K562 (cell line): ENCODE measurements at regions not wholly inside any gene's neighbourhood (a gene's known extent, or its start where the extent isn't known, plus 50 kb on each side); places are given as distances from the start of the nearest gene placed in this dataset.
"Not testable (repeated sequence)": the region's sequence is repeated elsewhere in the genome, so short reads cannot be mapped to it uniquely, and the experiment has no call there.

Experiments
- ATAC-seq: fragments of 200-7000 bp; cut with Tn5 transposase; 3 replicates; pipeline ENCODE4 v1.9.1; 2020; ENCODE audit warnings: moderate library complexity
- BruUV-seq: library from RNA; stranded (reverse); fragments of 400-500 nt; replicated peaks from 2 replicates; lab custom pipeline; 2021; lab: Mats Ljungman, UMichigan
- CTCF ChIA-PET: fragments of 300-600 bp; formaldehyde crosslinking; extraction: SDS; loops from one replicate; lab custom pipeline; 2021; ENCODE audit warnings: low intra/inter-chr PET ratio; lab: Yijun Ruan, JAX
- POLR2A ChIA-PET: fragments of 300-600, 350-650 bp; sonication (Branson Sonifier 250); formaldehyde crosslinking; extraction: SDS; loops from one replicate; lab custom pipeline; 2021; ENCODE audit warnings: antibody characterized with exemption, inconsistent platforms; lab: Yijun Ruan, JAX
- DNase-seq, 4 experiments: peaks; one replicate each; pipeline versions ENCODE4 v3.0.0 to v3.0.0-alpha.2; 2011 to 2018; ENCODE audit warnings: low spot score in 3 of 4, mixed read lengths in 3 of 4; ENCODE audit errors: extremely low read depth in 1 of 4
- FAIRE-seq: peaks from 2 replicates; lab custom pipeline; 2011; peaks lifted over from hg19 to GRCh38; lab: Jason Lieb, UNC
- H2AFZ ChIP-seq: 2 replicates; pipeline ENCODE4 v1.6.0; 2011; ENCODE audit warnings: low read depth, low read length, control low read depth, inconsistent platforms
- H3K27ac ChIP-seq: fragments of 200-600 bp; 3 replicates; pipeline ENCODE4 v1.8.0; 2011; ENCODE audit warnings: low read depth, mild to moderate bottlenecking, control low read depth, inconsistent platforms, low read length, moderate library complexity, mixed read lengths; ENCODE audit errors: extremely low read depth
- H3K27me3 ChIP-seq, 2 experiments: fragments of 300-600 bp in 1 of 2; 2 replicates in 1 of 2; 3 replicates in 1 of 2; pipeline versions ENCODE4 v1.6.0 to v1.8.0; 2011; ENCODE audit warnings: inconsistent platforms in 2 of 2, low read length in 2 of 2, mild to moderate bottlenecking in 1 of 2, mixed read lengths in 1 of 2, moderate library complexity in 1 of 2; ENCODE audit not compliant: control insufficient read depth in 2 of 2, insufficient read depth in 2 of 2
- H3K36me3 ChIP-seq: fragments of 300-600 bp; 3 replicates; pipeline ENCODE4 v1.8.0; 2011; ENCODE audit warnings: mild to moderate bottlenecking, low read length, inconsistent platforms; ENCODE audit not compliant: control insufficient read depth, insufficient read depth
- H3K4me1 ChIP-seq, 2 experiments: fragments of 200-600 bp in 1 of 2; replicated peaks in 1 of 2; 2 replicates in 1 of 2; 3 replicates in 1 of 2; pipeline versions ENCODE4 v1.5.1 to v1.8.0; 2011; ENCODE audit warnings: inconsistent platforms in 2 of 2, low read length in 2 of 2, mild to moderate bottlenecking in 1 of 2, mixed read lengths in 1 of 2, moderate library complexity in 1 of 2; ENCODE audit not compliant: control insufficient read depth in 2 of 2, insufficient read depth in 2 of 2
- H3K4me2 ChIP-seq: 2 replicates; pipeline ENCODE4 v1.6.1; 2011; ENCODE audit warnings: low read length, control low read depth, inconsistent platforms, mixed read lengths; ENCODE audit not compliant: insufficient read depth
- H3K4me3 ChIP-seq: fragments of 200-600 bp; sonication (generic), shearing (Covaris generic); 2 replicates; pipeline ENCODE4 v1.5.1; 2016; ENCODE audit warnings: control low read depth, inconsistent platforms
- H3K79me2 ChIP-seq: fragments of 200-600 bp; 3 replicates; pipeline ENCODE4 v1.8.0; 2011; ENCODE audit warnings: low read length, inconsistent platforms; ENCODE audit not compliant: control insufficient read depth, insufficient read depth
- H3K9ac ChIP-seq, 2 experiments: 2 replicates each; pipeline versions ENCODE4 v1.6.0 to v1.6.1; 2011; ENCODE audit warnings: low read depth in 2 of 2, low read length in 2 of 2, control low read depth in 1 of 2, inconsistent platforms in 1 of 2, mild to moderate bottlenecking in 1 of 2, mixed read lengths in 1 of 2; ENCODE audit not compliant: insufficient read depth in 1 of 2
- H3K9me1 ChIP-seq: one replicate; pipeline ENCODE4 v1.6.0; 2011; ENCODE audit warnings: inconsistent platforms, mild to moderate bottlenecking, low read length, moderate library complexity; ENCODE audit not compliant: control insufficient read depth, insufficient read depth
- H3K9me3 ChIP-seq: replicated peaks from 2 replicates; pipeline ENCODE4 v1.5.1; 2011; ENCODE audit warnings: low read depth, low read length, inconsistent platforms; ENCODE audit not compliant: control insufficient read depth, insufficient read depth
- H4K20me1 ChIP-seq: replicated peaks from 2 replicates; pipeline ENCODE4 v1.6.1; 2011; ENCODE audit warnings: low read length, inconsistent platforms, mixed read lengths; ENCODE audit not compliant: control insufficient read depth, insufficient read depth
- C11orf30 ChIP-seq: fragments of 450-650 bp; IDR thresholded peaks from 2 replicates; pipeline ENCODE4 v1.6.1; 2016; ENCODE audit warnings: low read depth, mild to moderate bottlenecking
- CAMTA2 ChIP-seq: fragments of 250-450 bp; sonication (Bioruptor Pico); conservative IDR thresholded peaks from 2 replicates; pipeline ENCODE4 v1.5.1; 2022
- CCAR2 ChIP-seq: fragments of 200-400 bp; formaldehyde crosslinking; IDR thresholded peaks from 2 replicates; pipeline ENCODE4 v1.6.1; 2017; ENCODE audit warnings: mild to moderate bottlenecking, low read depth, low read length
- ERF ChIP-seq: fragments of 450-650 bp; formaldehyde crosslinking; IDR thresholded peaks from 2 replicates; pipeline ENCODE4 v1.4.0; 2020; ENCODE audit warnings: mild to moderate bottlenecking, mixed read lengths
- KAT7 ChIP-seq: sonication (generic); formaldehyde crosslinking; IDR thresholded peaks from 2 replicates; pipeline ENCODE4 v1.8.0; 2022; ENCODE audit warnings: missing genetic modification reagents, mild to moderate bottlenecking, borderline replicate concordance
- MAFF ChIP-seq: IDR thresholded peaks from 2 replicates; pipeline ENCODE4 v1.6.1; 2012; ENCODE audit warnings: low read length, improper control_type of control experiment
- MAFG ChIP-seq: fragments of 450-650 bp; conservative IDR thresholded peaks from 2 replicates; pipeline ENCODE4 v1.6.1; 2016; ENCODE audit warnings: missing genetic modification characterization, missing compliant biosample characterization
- MAFK ChIP-seq: IDR thresholded peaks from 2 replicates; pipeline ENCODE4 v1.6.1; 2011; ENCODE audit warnings: low read length, improper control_type of control experiment
- MEF2D ChIP-seq: conservative IDR thresholded peaks from 2 replicates; pipeline ENCODE4 v1.6.1; 2016; ENCODE audit warnings: low read depth, missing genetic modification characterization, missing compliant biosample characterization
- NFE2 ChIP-seq: IDR thresholded peaks from 2 replicates; pipeline ENCODE4 v1.6.1; 2014; ENCODE audit warnings: antibody characterized with exemption, low read depth
- SIN3B ChIP-seq: fragments of 450-650 bp; IDR thresholded peaks from 2 replicates; pipeline ENCODE4 v1.6.1; 2017; ENCODE audit warnings: low read depth, mild to moderate bottlenecking, moderate library complexity
- SPI1 ChIP-seq: IDR thresholded peaks from 2 replicates; pipeline ENCODE4 v1.6.1; 2011; ENCODE audit warnings: low read depth, low read length, control low read depth, borderline replicate concordance
- ZNF24 ChIP-seq: fragments of 450-650 bp; IDR thresholded peaks from 2 replicates; pipeline ENCODE4 v1.6.1; 2016
- ZNF316 ChIP-seq: fragments of 450-650 bp; IDR thresholded peaks from 2 replicates; pipeline ENCODE4 v1.6.1; 2016
- WGBS: fragments of 100-300 bp; shearing (Covaris generic); methylation state at CpG from one replicate; pipeline ENCODE4 v1.1.6; 2016; ENCODE audit warnings: low coverage, mixed read lengths; ENCODE audit not compliant: insufficient coverage; ENCODE audit errors: missing lambda C conversion rate; 5-methylcytosine and 5-hydroxymethylcytosine counted together
- in situ Hi-C: fragments of 300-500 bp; cut with MboI; formaldehyde crosslinking; loops from 4 replicates; pipeline ENCODE4 v1.15.0; 2018; ENCODE audit warnings: inconsistent platforms, mixed read lengths
- intact Hi-C: fragments of 100-400 bp; cut with micrococcal nuclease; formaldehyde crosslinking; loops from 2 replicates; pipeline ENCODE4 v1.14.2; 2022

- BruUV-seq, H3K4me3 ChIP-seq, in situ Hi-C loops, DNase-seq, H3K79me2 ChIP-seq, H4K20me1 ChIP-seq, H2AFZ ChIP-seq, intact Hi-C loops, H3K9ac ChIP-seq, H3K4me2 ChIP-seq, H3K4me1 ChIP-seq, ATAC-seq, H3K27ac ChIP-seq, H3K9me3 ChIP-seq, FAIRE-seq, H3K27me3 ChIP-seq, H3K36me3 ChIP-seq, H3K9me1 ChIP-seq: not testable (repeated sequence)
- WGBS, result 1% methylated on average over 6 of the region's 6 CpGs
- ChIA-PET CTCF (interaction anchor here (0.6 kb wide), 1 partner anchor 508 kb away, joined by 3 read pairs; no protein-coding TSS in a partner anchor), POLR2A (interaction anchor here (0.6 kb wide), 1 partner anchor 718 kb away, joined by 4 read pairs; no protein-coding TSS in a partner anchor)
Observed at GRCh38 chr6:12363277-12363650, 73.1 kb downstream of the EDN1 start.

- ATAC-seq, result no peak
- WGBS, result under 1% methylated on average over 11 of the region's 11 CpGs
- Histone ChIP-seq H3K4me3 (no peak overlapping the region), H3K9me3 (no peaks in the 10 kb centered on the region), H3K27ac (no peak overlapping the region), H3K4me2 (no peak overlapping the region), H3K79me2 (no peaks in the 10 kb centered on the region), H4K20me1 (no peaks in the 10 kb centered on the region), H3K9ac (no peak overlapping the region), H3K36me3 (no peaks in the 10 kb centered on the region), H3K27me3 (no peaks in the 10 kb centered on the region), H3K9me1 (no peaks in the 10 kb centered on the region), H2AFZ (no peak overlapping the region)
- DNase-seq, result no peak
- FAIRE-seq, result no peak
- intact Hi-C loops, result no loop called here
- CTCF ChIA-PET, result interaction anchor here (0.6 kb wide), 1 partner anchor 507 kb away, joined by 3 read pairs; no protein-coding TSS in a partner anchor
- no TSS peak for BruUV-seq
- POLR2A ChIA-PET, result no interaction called here
- TF ChIP-seq MAFK, result peak; percentile 94
- peak; percentile 60 for TF ChIP-seq NFE2
- TF ChIP-seq MAFF, result peak; percentile 94
- TF ChIP-seq CCAR2, result no peak
- TF ChIP-seq MAFG (tag), result peak; percentile 84
- no peak for TF ChIP-seq ERF
- peak; percentile 17; the same call in 1 of the 2 replicates for TF ChIP-seq SPI1
- TF ChIP-seq ZNF316, result peak; percentile 93
- TF ChIP-seq CAMTA2, result no peak
- peak; percentile 93 for TF ChIP-seq C11orf30
- peak; percentile 18; the same call in 1 of the 2 replicates for TF ChIP-seq ZNF24
- TF ChIP-seq KAT7 (CRISPR knock-in tag), result no peak
- peak; percentile 70; the same call in 1 of the 2 replicates for TF ChIP-seq MEF2D (tag)
- no peak for TF ChIP-seq SIN3B
- TF ChIP-seq, all 486 proteins: peak for 9
- H3K4me1 ChIP-seq, result no peaks in the 10 kb centered on the region
- in situ Hi-C loops, result no loop called here
Observed at GRCh38 chr6:12363651-12364381, 73.7 kb downstream of the EDN1 start.
